ENCODE measurements at regions not wholly inside any gene's neighbourhood (a gene's known extent, or its start where the extent isn't known, plus 50 kb on each side); places are given as distances from the start of the nearest gene placed in this dataset.
"Not testable (repeated sequence)": the region's sequence is repeated elsewhere in the genome, so short reads cannot be mapped to it uniquely, and the experiment has no call there.

DNA sequence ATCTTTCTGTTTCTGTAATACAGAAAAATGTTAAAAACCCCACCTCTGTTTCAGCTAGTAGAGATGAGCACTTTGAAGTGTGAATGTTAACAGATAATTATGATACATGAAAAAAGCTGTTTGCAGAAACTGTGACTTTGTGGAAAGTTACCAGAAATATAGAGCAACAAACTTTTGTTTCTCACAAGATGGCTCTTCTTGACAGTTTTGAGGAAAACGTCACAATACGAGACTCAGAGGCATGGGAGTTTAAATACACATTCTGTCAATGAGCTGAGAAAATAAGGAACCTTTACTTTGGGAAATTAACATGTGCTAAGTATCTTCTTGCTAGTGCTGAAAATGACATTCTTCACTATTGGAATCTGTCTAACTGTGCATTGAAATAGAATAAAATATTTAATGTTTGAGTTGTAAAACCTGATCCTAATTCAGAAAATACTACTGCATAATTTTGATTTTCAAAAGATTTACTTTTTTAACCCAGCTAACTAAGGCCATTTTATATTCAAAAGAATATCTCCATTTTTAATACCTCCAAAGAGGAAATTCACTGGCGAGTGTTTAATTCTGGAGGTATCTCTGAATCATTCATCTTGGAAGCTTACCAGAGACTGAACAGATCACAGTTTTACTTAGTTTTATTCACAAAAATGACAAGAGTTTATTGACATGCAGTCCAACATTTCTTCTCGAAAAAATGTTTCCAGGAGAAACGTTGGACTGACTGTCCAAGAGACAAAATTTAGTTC is 308.9 kb upstream of the LRFN5 start:
- DNase-seq (ENCODE audit: extremely low read depth, low read depth): no peak

DNA sequence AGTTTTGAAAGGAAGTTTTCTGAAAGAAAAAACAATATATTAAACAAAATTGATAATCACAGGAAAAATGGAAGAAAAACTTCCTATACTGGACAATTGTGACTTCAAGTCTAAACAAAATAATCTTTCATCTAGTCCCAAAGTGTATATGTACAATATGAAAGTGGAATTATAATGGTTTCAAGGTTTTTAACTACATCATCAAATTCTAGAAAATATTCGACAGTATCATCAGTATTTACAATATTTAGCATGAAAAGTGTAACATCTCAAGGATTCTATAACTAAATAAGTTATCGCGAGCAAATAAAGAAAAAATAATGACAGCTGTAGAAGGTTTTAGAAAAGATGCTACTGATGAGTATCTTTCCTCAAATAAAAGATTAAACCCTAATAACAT is 310.9 kb upstream of the LRFN5 start:
- DNase-seq (ENCODE audit: extremely low read depth, low read depth): no peak

DNA sequence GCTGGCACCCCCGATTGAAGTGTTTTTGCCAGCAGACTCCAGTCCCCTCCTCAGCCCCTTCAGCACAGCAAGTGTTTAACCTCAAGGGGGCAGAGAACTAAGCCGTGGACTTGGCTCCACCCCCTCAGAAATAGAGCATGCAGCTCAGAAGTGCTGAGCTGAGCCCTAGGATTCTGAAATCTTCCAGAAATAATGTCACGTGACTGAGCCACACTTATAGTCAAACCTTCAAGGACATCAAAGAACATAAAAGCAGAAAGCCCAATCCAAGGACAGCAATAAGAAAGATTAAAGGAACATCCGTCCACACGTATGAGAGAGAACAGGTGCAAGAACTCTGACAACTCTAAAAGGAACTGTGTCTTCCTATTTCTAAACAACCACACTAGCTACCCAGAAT is 317.7 kb upstream of the LRFN5 start:
- DNase-seq (ENCODE audit: extremely low read depth, low read depth): no peak

DNA sequence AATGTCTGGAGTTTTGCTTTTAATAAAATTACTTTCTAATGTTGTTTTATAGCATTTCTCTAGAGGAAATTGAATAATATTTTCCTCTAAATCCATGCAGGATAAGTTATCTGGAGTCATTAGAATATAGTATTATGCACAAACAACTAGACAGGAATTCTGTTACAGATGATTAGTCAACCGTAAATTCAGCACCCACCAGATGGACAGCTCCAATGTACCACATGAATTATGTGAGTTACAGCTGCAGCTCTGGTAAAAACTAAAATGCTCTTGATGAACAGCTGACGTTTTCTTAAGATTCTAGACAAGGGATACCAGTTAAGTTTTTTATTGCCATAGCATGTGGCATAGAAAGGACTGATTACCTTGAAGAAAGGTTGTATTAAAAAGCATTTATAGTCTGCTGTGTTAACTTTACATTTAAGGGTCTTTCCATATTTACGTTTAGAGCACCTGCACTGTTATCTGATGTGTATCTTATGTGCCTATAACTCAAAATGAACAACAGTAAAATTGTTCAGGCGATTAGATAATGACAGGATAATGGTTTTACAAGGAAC is 321.4 kb upstream of the LRFN5 start:
- peak; percentile 54 for DNase-seq (ENCODE audit: extremely low read depth, low read depth)

GRCh38 chr14:41280745-41281144 is 325.9 kb upstream of the LRFN5 start:
- DNase-seq (ENCODE audit: extremely low read depth, low read depth): no peak

DNA sequence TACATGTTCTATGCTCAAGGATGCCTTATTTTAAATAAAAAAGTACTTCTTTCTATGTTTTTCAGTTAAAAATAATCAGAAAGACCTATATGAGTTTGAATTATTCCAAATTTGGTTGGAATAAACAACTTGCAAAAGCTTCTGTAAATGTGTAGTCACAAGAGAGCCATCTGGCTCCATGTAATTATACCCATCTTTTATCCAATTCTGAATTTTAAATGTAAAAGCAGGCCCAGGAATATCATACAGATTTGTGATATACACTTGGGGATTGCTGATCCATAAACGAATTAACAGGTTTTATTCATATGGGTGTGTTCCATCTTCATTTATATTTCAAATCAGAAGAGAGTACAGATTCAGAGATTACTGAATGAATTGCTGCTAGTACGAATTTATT is 329.2 kb upstream of the LRFN5 start:
- DNase-seq (ENCODE audit: extremely low read depth, low read depth): no peak

GRCh38 chr14:41257476-41257875 is 349.2 kb upstream of the LRFN5 start:
- DNase-seq (ENCODE audit: extremely low read depth, low read depth): no peak

- no peak for DNase-seq (ENCODE audit: extremely low read depth, low read depth)
Measured at GRCh38 chr14:41235466-41235865, 371.2 kb upstream of the LRFN5 start.

DNA sequence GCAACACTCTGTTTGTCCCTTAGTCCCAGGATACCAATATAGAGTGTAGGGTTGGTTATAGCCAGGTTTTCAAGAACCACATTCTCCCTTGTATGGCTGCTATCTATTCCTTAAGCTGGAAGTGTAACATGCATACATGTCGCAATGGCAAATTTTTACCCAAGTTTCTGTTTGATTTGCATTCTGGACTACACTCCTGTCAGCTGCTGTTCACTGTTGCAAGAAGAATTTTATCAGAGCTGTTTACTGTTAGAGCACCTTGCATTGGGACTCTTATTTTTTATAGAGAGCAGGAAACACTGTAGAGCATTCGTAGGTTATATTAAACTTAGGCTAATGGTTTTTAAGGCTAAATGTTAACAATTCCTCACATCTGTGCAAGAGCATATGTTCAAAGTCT is 376.0 kb upstream of the LRFN5 start:
- DNase-seq (ENCODE audit: extremely low read depth, low read depth): no peak

GRCh38 chr14:41229824-41230223 is 376.9 kb upstream of the LRFN5 start:
- no peak for DNase-seq (ENCODE audit: extremely low read depth, low read depth)

- DNase-seq (ENCODE audit: extremely low read depth, low read depth): no peak
Measured at GRCh38 chr14:41225433-41225832, 381.2 kb upstream of the LRFN5 start.

DNA sequence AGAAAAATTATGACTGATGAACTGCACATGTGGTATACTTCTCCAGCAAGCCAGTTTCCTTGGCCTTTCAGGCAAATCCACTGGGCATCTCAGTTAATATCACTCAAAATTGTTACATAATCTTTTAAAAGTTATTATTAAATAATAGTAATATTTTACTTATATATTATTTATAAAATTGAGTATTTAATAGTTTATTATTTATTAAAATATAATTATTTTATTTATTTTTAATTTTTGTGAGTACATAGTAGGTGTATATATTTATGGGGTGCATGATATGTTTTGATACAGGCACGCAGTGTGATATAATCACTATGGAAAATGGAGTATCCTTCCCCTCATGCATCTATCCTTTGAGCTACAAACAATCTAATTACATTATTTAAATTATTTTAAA is 384.1 kb upstream of the LRFN5 start:
- DNase-seq (ENCODE audit: extremely low read depth, low read depth): no peak

DNA sequence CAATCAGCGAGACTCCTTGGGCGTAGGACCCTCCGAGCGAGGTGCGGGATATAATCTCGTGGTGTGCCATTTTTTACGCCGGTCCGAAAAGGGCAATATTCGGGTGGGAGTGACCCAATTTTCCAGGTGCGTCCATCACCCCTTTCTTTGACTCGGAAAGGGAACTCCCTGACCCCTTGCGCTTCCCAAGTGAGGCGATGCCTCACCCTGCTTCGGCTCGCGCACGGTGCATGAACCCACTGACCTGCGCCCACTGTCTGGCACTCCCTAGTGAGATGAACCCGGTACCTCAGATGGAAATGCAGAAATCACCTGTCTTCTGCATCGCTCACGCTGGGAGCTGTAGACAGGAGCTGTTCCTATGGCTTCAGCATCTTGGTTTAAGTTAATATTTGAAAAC is 391.7 kb upstream of the LRFN5 start:
- DNase-seq (ENCODE audit: extremely low read depth, low read depth): not testable (repeated sequence)

DNA sequence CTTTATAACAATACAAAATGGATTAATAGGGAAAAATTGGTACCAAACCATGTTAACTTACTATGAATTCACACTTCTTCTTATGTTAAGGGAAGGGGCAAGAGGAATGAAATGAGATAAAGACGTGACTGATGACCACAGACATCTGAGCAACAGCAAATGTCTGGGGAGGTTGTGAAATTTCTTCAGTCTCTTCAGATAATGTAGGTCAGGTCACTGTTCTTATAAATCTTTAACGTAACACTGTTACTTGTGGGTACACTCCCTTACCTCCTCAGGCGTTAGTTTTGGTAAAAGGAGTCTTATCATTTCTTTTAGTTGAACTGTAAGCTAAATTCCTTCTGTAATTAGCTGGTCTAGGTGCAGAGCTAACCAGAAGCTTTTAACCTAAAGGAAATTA is 405.0 kb upstream of the LRFN5 start:
- DNase-seq (ENCODE audit: extremely low read depth, low read depth): no peak

- DNase-seq (ENCODE audit: extremely low read depth, low read depth): no peak
Measured at GRCh38 chr14:41187868-41188267, 418.8 kb upstream of the LRFN5 start.

DNA sequence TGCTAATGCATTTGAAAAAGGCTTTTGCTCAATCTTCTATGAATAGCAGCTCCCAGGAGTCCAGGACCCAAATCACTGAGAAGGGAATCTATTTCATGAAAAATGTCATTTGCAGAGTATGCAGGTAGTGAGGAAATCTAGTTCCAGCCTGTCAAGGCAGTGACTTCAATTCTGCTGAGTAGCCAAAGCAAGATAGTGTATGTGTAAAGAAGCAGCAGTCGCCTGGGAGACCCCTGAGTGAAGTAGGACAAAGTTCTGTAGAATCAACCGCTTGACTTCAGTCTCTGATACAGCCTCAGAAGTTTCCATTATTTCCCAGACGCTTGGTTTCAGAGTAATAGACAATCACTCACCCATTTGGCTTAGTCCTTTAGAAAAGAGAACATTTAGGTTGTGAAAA is 435.6 kb upstream of the LRFN5 start:
- no peak for DNase-seq (ENCODE audit: extremely low read depth, low read depth)

- no peak for DNase-seq (ENCODE audit: extremely low read depth, low read depth)
Measured at GRCh38 chr14:41167040-41167439, 439.6 kb upstream of the LRFN5 start.

- no peak for DNase-seq (ENCODE audit: extremely low read depth, low read depth)
Measured at GRCh38 chr14:41154143-41154807, 452.4 kb upstream of the LRFN5 start.

GRCh38 chr14:41146391-41146790 is 460.3 kb upstream of the LRFN5 start:
- DNase-seq (ENCODE audit: extremely low read depth, low read depth): no peak

GRCh38 chr14:41144370-41144769 is 462.3 kb upstream of the LRFN5 start:
- DNase-seq (ENCODE audit: extremely low read depth, low read depth): no peak

DNA sequence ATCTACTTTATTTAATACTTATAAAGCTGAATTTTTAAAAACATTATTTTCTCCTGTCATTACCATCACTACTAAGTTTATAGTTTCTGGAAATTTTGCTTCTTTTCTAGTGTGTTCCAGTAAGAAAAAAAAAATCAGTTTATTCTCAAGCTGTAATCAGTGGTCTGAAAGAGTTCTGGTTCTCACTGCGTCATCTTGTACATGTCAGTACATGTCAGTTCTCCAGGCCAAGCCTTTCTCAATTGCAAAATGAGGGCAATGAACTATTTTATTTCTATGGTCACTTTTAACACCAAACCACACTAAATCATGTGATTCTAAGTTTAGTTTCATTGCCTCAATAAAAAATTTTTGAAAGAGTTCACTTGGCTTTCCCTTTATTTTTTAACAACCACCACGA is 468.9 kb upstream of the LRFN5 start:
- DNase-seq (ENCODE audit: extremely low read depth, low read depth): no peak

- DNase-seq (ENCODE audit: extremely low read depth, low read depth): no peak
Measured at GRCh38 chr14:41130274-41130673, 476.4 kb upstream of the LRFN5 start.

All from NCI-H460 (cell line).